SK-N-SH (cell line): ENCODE measurements at regions not wholly inside any gene's neighbourhood (a gene's known extent, or its start where the extent isn't known, plus 50 kb on each side); places are given as distances from the start of the nearest gene placed in this dataset.
A peak's percentile ranks its signal among the peaks of the same experiment; 100 is the strongest.
"Not testable (repeated sequence)": the region's sequence is repeated elsewhere in the genome, so short reads cannot be mapped to it uniquely, and the experiment has no call there.

Source experiments
- CTCF ChIA-PET: fragments of 300-600, 350-600 bp; formaldehyde crosslinking; extraction: SDS; loops from one replicate; lab custom pipeline; 2021; lab: Yijun Ruan, JAX
- POLR2A ChIA-PET: fragments of 350-600 bp; sonication (Branson Sonifier 250); formaldehyde crosslinking; extraction: SDS; loops from one replicate; lab custom pipeline; 2020; ENCODE audit warnings: antibody characterized with exemption, inconsistent platforms; lab: Yijun Ruan, JAX
- DNase-seq: peaks from one replicate; pipeline ENCODE4 v3.0.0; 2012
- H2AFZ ChIP-seq: fragments of 200-600 bp; sonication (generic); 2 replicates; pipeline ENCODE4 v1.8.1; 2016; ENCODE audit warnings: antibody characterized with exemption, mild to moderate bottlenecking, low read depth
- H3F3A ChIP-seq: fragments of 200-600 bp; sonication (generic); replicated peaks from 2 replicates; pipeline ENCODE3; 2016; ENCODE audit warnings: antibody characterized with exemption, mild to moderate bottlenecking; ENCODE audit not compliant: insufficient read depth
- H3K27ac ChIP-seq, 2 experiments: fragments of 200-500 bp in 1 of 2; fragments of 200-600 bp in 1 of 2; sonication (Bioruptor generic) in 1 of 2; sonication (generic), shearing (Covaris generic) in 1 of 2; 2 replicates each; pipeline versions ENCODE4 v1.5.1 to v1.6.1; 2014 to 2016; ENCODE audit warnings: low read depth in 2 of 2, inconsistent platforms in 1 of 2, low read length in 1 of 2, mild to moderate bottlenecking in 1 of 2, mixed read lengths in 1 of 2
- H3K27me3 ChIP-seq: fragments of 200-600 bp; sonication (generic), shearing (Covaris generic); 2 replicates; pipeline ENCODE4 v1.6.1; 2016; ENCODE audit warnings: mixed run types; ENCODE audit not compliant: insufficient read depth
- H3K36me3 ChIP-seq, 2 experiments: fragments of 200-500 bp in 1 of 2; fragments of 200-600 bp in 1 of 2; sonication (Bioruptor generic) in 1 of 2; sonication (generic) in 1 of 2; replicated peaks in 1 of 2; 2 replicates each; pipeline versions ENCODE3 to v1.5.1; 2014 to 2016; ENCODE audit warnings: low read length in 1 of 2, mild to moderate bottlenecking in 1 of 2; ENCODE audit not compliant: insufficient read depth in 2 of 2, control insufficient read depth in 1 of 2
- H3K4me1 ChIP-seq, 2 experiments: fragments of 200-500 bp in 1 of 2; fragments of 200-600 bp in 1 of 2; sonication (Bioruptor generic) in 1 of 2; sonication (generic), shearing (Covaris generic) in 1 of 2; 2 replicates each; pipeline versions ENCODE4 v1.5.1 to v1.6.1; 2014 to 2016; ENCODE audit warnings: low read depth in 1 of 2, low read length in 1 of 2, mixed run types in 1 of 2; ENCODE audit not compliant: insufficient read depth in 2 of 2, control insufficient read depth in 1 of 2
- H3K4me2 ChIP-seq: fragments of 200-600 bp; sonication (generic), shearing (Covaris generic); 2 replicates; pipeline ENCODE4 v1.6.1; 2017; ENCODE audit warnings: mixed run types
- H3K4me3 ChIP-seq, 2 experiments: fragments of 200-500 bp in 1 of 2; fragments of 200-600 bp in 1 of 2; sonication (Bioruptor generic) in 1 of 2; sonication (generic), shearing (Covaris generic) in 1 of 2; 2 replicates each; pipeline versions ENCODE4 v1.5.1 to v1.8.1; 2014 to 2016; ENCODE audit warnings: low read depth in 2 of 2, inconsistent platforms in 1 of 2, low read length in 1 of 2, mild to moderate bottlenecking in 1 of 2, mixed read lengths in 1 of 2, moderate library complexity in 1 of 2
- H3K79me2 ChIP-seq: fragments of 200-600 bp; sonication (generic); 2 replicates; pipeline ENCODE4 v1.8.1; 2017; ENCODE audit warnings: mild to moderate bottlenecking; ENCODE audit not compliant: insufficient read depth
- H3K9ac ChIP-seq: fragments of 200-600 bp; sonication (generic); 2 replicates; pipeline ENCODE4 v1.6.1; 2017; ENCODE audit warnings: mixed run types
- H3K9me2 ChIP-seq: fragments of 200-600 bp; sonication (generic); 2 replicates; pipeline ENCODE4 v1.6.1; 2017; ENCODE audit warnings: mixed run types
- H3K9me3 ChIP-seq: fragments of 200-600 bp; sonication (generic); 2 replicates; pipeline ENCODE4 v1.6.1; 2017; ENCODE audit warnings: mixed run types, mild to moderate bottlenecking, moderate library complexity
- H4K20me1 ChIP-seq: fragments of 200-600 bp; sonication (generic); 2 replicates; pipeline ENCODE4 v1.6.1; 2017; ENCODE audit warnings: mild to moderate bottlenecking, mixed run types; ENCODE audit not compliant: insufficient read depth
- CTCF ChIP-seq: fragments of 200-600 bp; sonication (generic); IDR thresholded peaks from 2 replicates; pipeline ENCODE4 v1.6.1; 2017; ENCODE audit warnings: antibody characterized with exemption, mild to moderate bottlenecking, moderate library complexity
- EZH2phosphoT487 ChIP-seq: fragments of 200-600 bp; sonication (generic); IDR thresholded peaks from 2 replicates; pipeline ENCODE4 v1.6.1; 2017; ENCODE audit warnings: low read depth, mixed run types, mild to moderate bottlenecking, antibody characterized with exemption, moderate library complexity, borderline replicate concordance
- MXI1 ChIP-seq: IDR thresholded peaks from 2 replicates; pipeline ENCODE4 v1.6.1; 2012; ENCODE audit warnings: mild to moderate bottlenecking, low read depth, low read length, improper control_type of control experiment
- NFIC ChIP-seq: IDR thresholded peaks from 2 replicates; pipeline ENCODE4 v1.4.0; 2012; ENCODE audit warnings: borderline replicate concordance
- REST ChIP-seq: IDR thresholded peaks from 2 replicates; pipeline ENCODE4 v1.6.1; 2012; ENCODE audit warnings: mild to moderate bottlenecking, low read depth, low read length, moderate library complexity
- SMC3 ChIP-seq: IDR thresholded peaks from 2 replicates; pipeline ENCODE4 v1.6.1; 2012; ENCODE audit warnings: low read depth, low read length, improper control_type of control experiment
- TCF12 ChIP-seq: IDR thresholded peaks from 2 replicates; pipeline ENCODE4 v1.4.0; 2012
- WGBS: methylation state at CpG from one replicate; pipeline ENCODE4 v1.1.6; 2017; ENCODE audit warnings: low lambda C conversion rate; 5-methylcytosine and 5-hydroxymethylcytosine counted together

GRCh38 chr21:31586118-31586517, 73.4 kb upstream of the SOD1 start:
- H3K36me3 ChIP-seq, result no peaks in the 10 kb centered on the region
- no peak for TF ChIP-seq EZH2phosphoT487
- TF ChIP-seq REST, result peak; percentile 53; the same call in 1 of the 2 replicates
- H3K4me1 ChIP-seq, result no peaks in the 10 kb centered on the region
- no peaks in the 10 kb centered on the region for H3K9me3 ChIP-seq
- no peak overlapping the region for H3K4me2 ChIP-seq
- ChIA-PET CTCF (interaction anchor here (0.6 kb wide), 1 partner anchor 388 kb away, joined by 3 read pairs; no protein-coding TSS in a partner anchor), POLR2A (no interaction called here)
- H2AFZ ChIP-seq, result no peak overlapping the region
- no peak overlapping the region for H3K27ac ChIP-seq
- H3F3A ChIP-seq, result no peaks in the 10 kb centered on the region
- no peaks in the 10 kb centered on the region for H3K79me2 ChIP-seq
- no peak for DNase-seq
- H3K4me3 ChIP-seq, result no peak overlapping the region
- H3K27me3 ChIP-seq, result no peaks in the 10 kb centered on the region
- WGBS, result 84% methylated on average over 6 of the region's 6 CpGs
- H4K20me1 ChIP-seq, result no peaks in the 10 kb centered on the region
- H3K9ac ChIP-seq, result no peak overlapping the region
- no peaks in the 10 kb centered on the region for H3K9me2 ChIP-seq

GRCh38 chr21:31583937-31584336, 75.6 kb upstream of the SOD1 start:
- H3K9me3 ChIP-seq, H3K27me3 ChIP-seq, DNase-seq, H3K4me1 ChIP-seq, H3F3A ChIP-seq, H2AFZ ChIP-seq, H3K36me3 ChIP-seq, H4K20me1 ChIP-seq, H3K9me2 ChIP-seq, H3K9ac ChIP-seq, H3K4me3 ChIP-seq, H3K27ac ChIP-seq, H3K4me2 ChIP-seq, H3K79me2 ChIP-seq, POLR2A ChIA-PET: not testable (repeated sequence)
- WGBS, result 67% methylated on average over 9 of the region's 9 CpGs
- CTCF ChIA-PET, result interaction anchor here (1.4 to 12.2 kb wide), 6 partner anchors 19 to 393 kb away, joined by 3 to 169 read pairs (median 18); no protein-coding TSS in a partner anchor

- TF ChIP-seq TCF12, result no peak
- TF ChIP-seq CTCF, result no peak
- TF ChIP-seq MXI1, result no peak
- TF ChIP-seq SMC3, result no peak
- TF ChIP-seq REST, result no peak
- TF ChIP-seq NFIC, result no peak
- no peak for TF ChIP-seq EZH2phosphoT487
- Histone ChIP-seq H3K9ac (no peak overlapping the region), H4K20me1 (no peaks in the 10 kb centered on the region), H3K27ac (no peak overlapping the region), H3K9me2 (no peaks in the 10 kb centered on the region), H3K79me2 (no peaks in the 10 kb centered on the region), H3K4me2 (no peak overlapping the region), H3K36me3 (no peaks in the 10 kb centered on the region), H3K9me3 (no peaks in the 10 kb centered on the region), H3K27me3 (no peaks in the 10 kb centered on the region), H3K4me3 (no peak overlapping the region), H2AFZ (no peak overlapping the region), H3K4me1 (no peaks in the 10 kb centered on the region), H3F3A (no peaks in the 10 kb centered on the region)
- DNase-seq, result no peak
- WGBS, result 68% methylated on average over 6 of the region's 6 CpGs
- CTCF ChIA-PET, result interaction anchor here (1.0 to 12.2 kb wide), 8 partner anchors 20 to 475 kb away, joined by 3 to 169 read pairs (median 7); no protein-coding TSS in a partner anchor
- POLR2A ChIA-PET, result no interaction called here
Observed at GRCh38 chr21:31583498-31583897, 76.0 kb upstream of the SOD1 start.
